HG02840 (cell line): ENCODE measurements at regions not wholly inside any gene's neighbourhood (a gene's known extent, or its start where the extent isn't known, plus 50 kb on each side); places are given as distances from the start of the nearest gene placed in this dataset.

Experiments used
- ATAC-seq: cut with Tn5 transposase; IDR thresholded peaks from one replicate; pipeline ENCODE4 v1.9.1; 2021; ENCODE audit warnings: mild to moderate bottlenecking, moderate library complexity, moderate number of reproducible peaks; ENCODE audit not compliant: unreplicated experiment, low FRiP score

GRCh38 chr6:144840619-144841018, 555.5 kb downstream of the UTRN start:
- no peak for ATAC-seq

- no peak for ATAC-seq
Observed at GRCh38 chr6:144843701-144844100, 558.6 kb downstream of the UTRN start.

- no peak for ATAC-seq
Observed at GRCh38 chr6:144844596-144844995, 559.5 kb downstream of the UTRN start.

GRCh38 chr6:144845186-144845585, 560.1 kb downstream of the UTRN start:
- no peak for ATAC-seq

DNA sequence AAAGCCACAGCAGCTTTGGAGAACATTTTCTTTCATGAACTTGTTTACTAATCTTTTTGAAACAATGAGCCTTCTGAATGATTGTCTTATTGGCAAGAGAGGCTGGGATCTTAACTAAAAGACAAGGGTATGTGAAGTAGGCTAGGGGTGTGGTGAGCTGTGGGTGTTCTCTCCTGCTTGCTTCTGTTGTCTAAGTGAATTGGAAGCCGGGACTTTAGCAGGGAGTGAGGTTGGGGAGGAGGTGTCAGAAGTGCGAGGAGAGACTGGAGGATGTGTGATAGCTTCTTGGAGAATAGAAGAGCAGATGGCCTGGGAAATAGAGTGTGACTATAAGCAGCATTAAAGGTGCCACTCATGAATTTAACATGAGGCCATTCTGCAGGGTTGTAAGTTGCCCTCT, 562.8 kb downstream of the UTRN start:
- no peak for ATAC-seq

DNA sequence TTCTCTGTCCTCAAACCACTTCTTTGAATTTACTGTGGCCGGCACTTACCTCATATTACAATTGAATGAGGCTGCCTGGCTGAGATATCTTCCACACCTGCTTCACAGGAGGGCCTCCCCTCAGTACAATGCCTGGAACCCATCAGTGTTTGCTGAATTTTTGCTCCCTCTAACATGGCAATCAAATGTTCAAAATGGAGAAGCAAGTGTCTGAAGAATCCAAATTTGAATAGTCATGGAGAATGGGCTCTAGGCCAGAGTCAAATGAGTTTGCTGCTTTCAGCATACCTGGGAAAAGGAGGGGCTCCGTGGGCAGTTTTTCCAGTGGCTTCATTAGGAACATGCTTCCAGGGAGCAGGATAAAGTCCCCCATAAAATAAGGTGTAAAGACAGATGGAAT, 564.8 kb downstream of the UTRN start:
- no peak for ATAC-seq

DNA sequence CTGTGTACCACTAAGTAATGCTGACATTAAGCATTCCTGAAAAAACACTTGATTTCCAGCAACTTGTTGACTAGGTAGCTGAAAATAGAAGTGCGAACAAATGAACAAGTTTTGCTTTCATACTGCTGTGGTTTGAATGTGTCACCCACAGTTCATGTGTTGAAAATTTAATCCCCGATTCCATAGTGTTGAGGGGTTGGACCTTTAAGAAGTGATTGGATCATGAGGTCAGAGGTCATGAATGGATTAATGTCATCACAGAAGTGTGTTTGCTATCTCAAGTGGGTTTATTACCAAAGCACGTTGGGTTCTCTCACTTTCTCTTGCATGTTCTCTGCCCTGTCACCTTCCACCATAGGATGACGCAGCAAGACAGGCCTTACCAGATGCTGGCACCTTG, 568.5 kb downstream of the UTRN start:
- no peak for ATAC-seq

GRCh38 chr6:144854654-144855053, 569.5 kb downstream of the UTRN start:
- ATAC-seq = no peak

DNA sequence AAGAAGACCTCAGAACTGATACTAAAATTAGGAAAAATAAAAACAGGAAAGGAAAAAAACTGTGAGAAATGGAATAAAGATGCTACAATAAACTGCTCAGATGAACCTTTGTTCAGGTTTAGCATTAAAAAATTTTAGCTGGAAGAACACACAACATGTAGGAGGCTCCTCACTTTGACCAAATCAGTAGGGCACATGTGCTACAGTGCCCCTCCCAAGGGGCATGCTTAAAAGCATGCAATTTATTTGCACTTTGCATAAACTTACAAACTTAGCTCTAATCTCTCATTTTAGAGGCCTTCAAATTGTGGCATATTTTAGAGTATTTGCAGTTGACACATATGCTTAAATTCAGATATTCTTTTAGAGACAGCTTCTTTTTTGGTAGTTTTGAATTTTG, 570.2 kb downstream of the UTRN start:
- no peak for ATAC-seq

DNA sequence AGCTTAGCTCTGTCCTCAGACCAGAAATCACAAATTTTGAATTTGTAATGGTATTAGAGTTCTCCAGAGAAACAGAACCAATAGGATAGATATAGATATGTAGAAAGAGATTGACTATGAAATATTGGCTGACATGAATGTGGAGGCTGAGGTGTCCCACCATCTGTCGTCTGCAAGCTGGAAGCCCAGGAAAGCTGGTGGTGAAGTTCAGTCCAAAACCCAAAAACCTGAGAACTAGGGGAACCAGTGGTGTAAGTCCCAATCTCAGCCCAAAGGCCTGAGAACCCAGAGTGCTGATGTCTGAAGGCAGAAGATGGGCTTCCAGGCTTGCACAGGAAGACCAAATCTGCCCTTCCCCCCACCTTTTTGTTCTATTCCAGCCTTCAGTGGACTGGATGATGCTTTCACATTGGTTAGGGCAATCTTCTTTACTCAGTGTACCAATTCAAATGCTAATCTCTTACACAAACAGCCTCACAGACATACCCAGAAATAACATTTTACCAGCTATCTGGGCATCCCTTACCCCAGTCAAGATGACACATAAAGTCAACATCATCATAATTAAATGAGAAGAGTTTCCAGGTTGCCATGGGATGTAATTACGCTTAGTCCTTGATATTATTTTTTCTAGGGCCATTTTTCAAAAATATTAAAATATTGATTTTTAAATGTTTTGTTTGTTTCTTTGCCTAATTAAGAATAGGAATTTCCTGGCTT, 570.8 kb downstream of the UTRN start:
- ATAC-seq = no peak

- ATAC-seq = no peak
Observed at GRCh38 chr6:144856622-144857021, 571.5 kb downstream of the UTRN start.

DNA sequence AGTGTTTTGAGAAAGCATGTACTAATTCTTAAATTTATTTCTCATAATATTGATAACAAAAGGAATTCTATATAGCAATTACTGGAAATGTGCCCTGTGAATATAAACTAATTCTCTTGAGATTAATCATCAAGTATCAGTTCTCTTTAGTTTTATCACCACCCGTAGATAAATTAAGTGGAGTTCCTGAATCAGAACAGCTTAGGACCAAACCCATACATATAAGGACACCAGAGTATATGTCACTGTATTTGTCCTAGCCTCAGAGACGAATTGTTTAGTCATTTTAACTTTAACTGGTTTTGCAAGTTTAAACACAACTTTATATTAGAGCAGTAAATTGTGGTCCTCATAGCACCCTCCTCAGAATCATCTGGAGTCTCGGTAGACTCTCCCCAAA, 572.0 kb downstream of the UTRN start:
- no peak for ATAC-seq

GRCh38 chr6:144862769-144863168, 577.6 kb downstream of the UTRN start:
- ATAC-seq = no peak

GRCh38 chr6:144867761-144868160, 582.6 kb downstream of the UTRN start:
- no peak for ATAC-seq

GRCh38 chr6:144870782-144871181, 585.6 kb downstream of the UTRN start:
- ATAC-seq = no peak

GRCh38 chr6:144873623-144874378, 588.7 kb downstream of the UTRN start:
- ATAC-seq = no peak

DNA sequence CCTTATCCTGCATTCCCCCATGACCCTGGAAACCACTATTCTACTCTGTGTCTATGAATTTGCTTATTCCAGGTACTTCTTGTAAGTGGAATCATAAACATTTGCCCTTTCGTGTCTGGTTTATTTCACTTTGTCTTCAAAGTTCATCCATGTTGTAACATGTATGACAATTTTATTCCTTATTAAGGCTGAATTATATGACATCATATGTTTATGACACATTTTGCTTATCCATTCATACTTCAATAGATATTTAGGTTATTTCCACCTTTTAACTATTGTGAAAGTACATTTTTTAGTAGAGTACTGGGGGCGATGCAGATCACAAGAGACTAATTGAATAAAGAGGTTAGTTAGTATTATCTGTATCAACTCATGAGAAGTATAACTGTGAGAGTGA, 591.6 kb downstream of the UTRN start:
- ATAC-seq = no peak

GRCh38 chr6:144877118-144877517, 592.0 kb downstream of the UTRN start:
- ATAC-seq = no peak

- no peak for ATAC-seq
Observed at GRCh38 chr6:144878577-144878976, 593.4 kb downstream of the UTRN start.

DNA sequence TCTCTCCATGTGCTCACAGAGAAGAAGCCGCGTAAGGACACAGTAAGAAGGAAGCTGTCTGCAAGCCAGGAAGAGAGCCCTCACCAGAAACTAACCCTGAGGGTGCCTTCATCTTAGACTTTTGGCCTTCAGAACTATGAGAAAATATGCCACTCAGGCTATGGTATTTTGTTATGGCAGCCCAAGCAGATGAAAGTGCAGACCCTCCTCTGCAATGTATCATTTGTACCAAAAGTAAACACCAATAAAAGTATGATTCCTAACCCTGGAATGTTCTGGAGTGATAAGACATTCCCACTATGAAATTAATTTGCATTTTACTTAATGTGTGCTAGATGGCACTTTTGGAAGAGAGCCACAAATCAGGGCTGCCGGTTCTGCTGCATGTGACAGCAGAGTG, 594.3 kb downstream of the UTRN start:
- no peak for ATAC-seq

- no peak for ATAC-seq
Observed at GRCh38 chr6:144882425-144882824, 597.3 kb downstream of the UTRN start.

DNA sequence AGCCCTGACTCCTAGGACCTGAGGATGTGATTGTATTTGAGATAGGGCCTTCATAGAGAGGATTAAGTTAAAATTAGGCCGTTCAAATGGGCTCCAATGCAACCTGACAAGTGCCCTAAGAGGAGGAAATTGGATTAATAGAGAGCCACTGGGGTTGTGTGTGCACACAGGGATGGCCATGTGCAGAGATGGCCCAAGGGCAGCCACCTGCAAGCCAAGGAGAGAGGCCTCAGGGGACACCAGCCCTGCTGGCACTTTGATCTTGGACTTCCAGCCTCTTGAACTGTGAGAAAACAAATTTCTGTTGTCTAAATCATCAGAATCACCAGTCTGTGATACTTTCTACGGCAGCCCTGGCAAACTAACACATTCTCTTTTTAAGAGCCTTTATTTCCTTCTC, 598.8 kb downstream of the UTRN start:
- no peak for ATAC-seq
